HEK293 (cell line): ENCODE measurements at regions not wholly inside any gene's neighbourhood (a gene's known extent, or its start where the extent isn't known, plus 50 kb on each side); places are given as distances from the start of the nearest gene placed in this dataset.

Experiments
- CTCF ChIA-PET: fragments of 350-600 bp; formaldehyde crosslinking; extraction: SDS; loops from one replicate; lab custom pipeline; 2021; ENCODE audit warnings: antibody characterized with exemption; lab: Yijun Ruan, JAX
- POLR2A ChIA-PET: fragments of 300-600 bp; formaldehyde crosslinking; extraction: SDS; loops from one replicate; lab custom pipeline; 2020; ENCODE audit warnings: antibody characterized with exemption, inconsistent platforms; lab: Yijun Ruan, JAX
- H3K27ac ChIP-seq: fragments of 200-500 bp; sonication (Bioruptor generic); 2 replicates; pipeline ENCODE4 v1.5.1; 2014; ENCODE audit warnings: low read depth, low read length, control low read depth, inconsistent platforms; ENCODE audit errors: extremely low read depth
- H3K36me3 ChIP-seq, 2 experiments: fragments of 200-500 bp in 1 of 2; sonication (Bioruptor generic) in 1 of 2; 1 replicate in 1 of 2; 2 replicates in 1 of 2; pipeline ENCODE4 v1.5.1; 2014 to 2017; ENCODE audit warnings: inconsistent platforms in 2 of 2, low read length in 2 of 2; ENCODE audit not compliant: control insufficient read depth in 2 of 2, insufficient read depth in 1 of 2
- H3K4me1 ChIP-seq: fragments of 200-500 bp; sonication (Bioruptor generic); 2 replicates; pipeline ENCODE4 v1.5.1; 2014; ENCODE audit warnings: mild to moderate bottlenecking, low read length, inconsistent platforms; ENCODE audit not compliant: control insufficient read depth, insufficient read depth
- H3K4me3 ChIP-seq: 2 replicates; pipeline ENCODE4 v1.5.1; 2011; ENCODE audit warnings: low read depth, mild to moderate bottlenecking, control low read depth, low read length, moderate library complexity
- H3K9me3 ChIP-seq: fragments of 200-500 bp; sonication (Bioruptor generic); 2 replicates; pipeline ENCODE4 v1.5.1; 2014; ENCODE audit warnings: low read depth, low read length, inconsistent platforms; ENCODE audit not compliant: control insufficient read depth, insufficient read depth
- BCL11A ChIP-seq: fragments of 450-650 bp; formaldehyde crosslinking; IDR thresholded peaks from 2 replicates; pipeline ENCODE4 v1.5.1; 2016; ENCODE audit warnings: low read depth, missing biosample characterization, missing genetic modification characterization
- FEZF1 ChIP-seq: fragments of 450-650 bp; formaldehyde crosslinking; IDR thresholded peaks from 2 replicates; pipeline ENCODE4 v1.5.1; 2016; ENCODE audit warnings: missing biosample characterization, missing genetic modification characterization
- GLIS1 ChIP-seq: fragments of 450-650 bp; formaldehyde crosslinking; IDR thresholded peaks from 2 replicates; pipeline ENCODE4 v1.5.1; 2016; ENCODE audit warnings: missing biosample characterization, missing genetic modification characterization
- HOXC10 ChIP-seq: sonication (generic); formaldehyde crosslinking; IDR thresholded peaks from 2 replicates; pipeline ENCODE4 v1.8.1; 2023; ENCODE audit warnings: mild to moderate bottlenecking, missing genetic modification reagents
- KLF17 ChIP-seq: fragments of 450-650 bp; formaldehyde crosslinking; IDR thresholded peaks from 2 replicates; pipeline ENCODE4 v1.5.1; 2016; ENCODE audit warnings: missing biosample characterization, missing genetic modification characterization
- KLF7 ChIP-seq: fragments of 450-650 bp; formaldehyde crosslinking; IDR thresholded peaks from 2 replicates; pipeline ENCODE4 v1.5.1; 2016; ENCODE audit warnings: missing biosample characterization, missing genetic modification characterization, borderline replicate concordance
- MYNN ChIP-seq: fragments of 450-650 bp; formaldehyde crosslinking; IDR thresholded peaks from 2 replicates; pipeline ENCODE4 v1.5.1; 2016; ENCODE audit warnings: missing biosample characterization, missing genetic modification characterization, borderline replicate concordance
- MZF1 ChIP-seq: fragments of 450-650 bp; formaldehyde crosslinking; IDR thresholded peaks from 2 replicates; pipeline ENCODE4 v1.5.1; 2017; ENCODE audit warnings: missing biosample characterization, missing genetic modification characterization, borderline replicate concordance
- YY2 ChIP-seq: fragments of 450-650 bp; formaldehyde crosslinking; IDR thresholded peaks from 2 replicates; pipeline ENCODE4 v1.5.1; 2016; ENCODE audit warnings: missing biosample characterization, missing genetic modification characterization
- ZBTB17 ChIP-seq: fragments of 450-650 bp; formaldehyde crosslinking; IDR thresholded peaks from 2 replicates; pipeline ENCODE4 v1.5.1; 2016; ENCODE audit warnings: missing biosample characterization, missing genetic modification characterization
- ZFP3 ChIP-seq: fragments of 450-650 bp; formaldehyde crosslinking; IDR thresholded peaks from 2 replicates; pipeline ENCODE4 v1.5.1; 2016; ENCODE audit warnings: low read depth, missing biosample characterization, missing genetic modification characterization
- ZNF148 ChIP-seq: fragments of 450-650 bp; formaldehyde crosslinking; IDR thresholded peaks from 2 replicates; pipeline ENCODE4 v1.5.0; 2017; ENCODE audit warnings: missing biosample characterization, missing genetic modification characterization, borderline replicate concordance
- ZNF23 ChIP-seq: fragments of 450-650 bp; formaldehyde crosslinking; IDR thresholded peaks from 2 replicates; pipeline ENCODE4 v1.5.1; 2016; ENCODE audit warnings: missing biosample characterization, missing genetic modification characterization, borderline replicate concordance
- ZNF350 ChIP-seq: fragments of 450-650 bp; formaldehyde crosslinking; IDR thresholded peaks from 2 replicates; pipeline ENCODE4 v1.5.0; 2017; ENCODE audit warnings: missing biosample characterization, mild to moderate bottlenecking, missing genetic modification characterization
- ZNF37A ChIP-seq: fragments of 450-650 bp; IDR thresholded peaks from 2 replicates; pipeline ENCODE4 v1.5.1; 2018; ENCODE audit warnings: missing biosample characterization, missing genetic modification characterization
- ZNF416 ChIP-seq: fragments of 450-650 bp; formaldehyde crosslinking; IDR thresholded peaks from 2 replicates; pipeline ENCODE4 v1.5.1; 2016; ENCODE audit warnings: missing biosample characterization, missing genetic modification characterization
- ZNF426 ChIP-seq: fragments of 450-650 bp; formaldehyde crosslinking; IDR thresholded peaks from 2 replicates; pipeline ENCODE4 v1.5.1; 2017; ENCODE audit warnings: missing biosample characterization, missing genetic modification characterization, mild to moderate bottlenecking, inconsistent platforms, moderate library complexity
- ZNF521 ChIP-seq: fragments of 450-650 bp; formaldehyde crosslinking; IDR thresholded peaks from 2 replicates; pipeline ENCODE4 v1.5.1; 2017; ENCODE audit warnings: missing biosample characterization, mild to moderate bottlenecking, missing genetic modification characterization
- ZNF621 ChIP-seq: fragments of 450-650 bp; formaldehyde crosslinking; IDR thresholded peaks from 2 replicates; pipeline ENCODE4 v1.5.1; 2017; ENCODE audit warnings: missing biosample characterization, missing genetic modification characterization
- ZNF768 ChIP-seq: fragments of 450-650 bp; formaldehyde crosslinking; IDR thresholded peaks from 2 replicates; pipeline ENCODE4 v1.5.1; 2018; ENCODE audit warnings: missing biosample characterization, mild to moderate bottlenecking, missing genetic modification characterization
- ZSCAN18 ChIP-seq: fragments of 450-650 bp; formaldehyde crosslinking; IDR thresholded peaks from 2 replicates; pipeline ENCODE4 v1.5.1; 2016; ENCODE audit warnings: missing biosample characterization, missing genetic modification characterization
- TF ChIP-seq, protein P1 (sequence below): fragments of 450-650 bp; formaldehyde crosslinking; IDR thresholded peaks from 2 replicates; pipeline ENCODE4 v1.5.1; 2016; ENCODE audit warnings: missing biosample characterization, missing genetic modification characterization

DNA sequence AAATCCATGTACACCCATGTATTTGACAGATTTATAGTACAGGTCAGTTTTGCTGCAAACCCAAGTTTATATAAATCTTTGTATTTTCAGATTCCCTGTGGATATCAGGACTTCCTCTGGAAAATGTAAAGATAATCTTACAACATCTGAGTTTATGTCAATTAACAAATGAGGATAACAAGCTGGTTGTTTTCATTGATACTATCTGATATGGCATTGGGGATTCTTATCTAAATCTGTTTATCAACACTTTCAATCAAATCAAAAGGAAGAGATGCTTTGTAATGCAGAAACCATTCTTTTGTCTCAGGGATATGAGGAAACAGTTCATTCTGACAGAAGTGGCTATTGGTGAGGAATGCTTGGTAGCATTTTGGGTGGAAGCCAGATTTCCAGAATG lies 64.9 kb upstream of the FAM204A start (continued):
- TF ChIP-seq, protein P1, sequence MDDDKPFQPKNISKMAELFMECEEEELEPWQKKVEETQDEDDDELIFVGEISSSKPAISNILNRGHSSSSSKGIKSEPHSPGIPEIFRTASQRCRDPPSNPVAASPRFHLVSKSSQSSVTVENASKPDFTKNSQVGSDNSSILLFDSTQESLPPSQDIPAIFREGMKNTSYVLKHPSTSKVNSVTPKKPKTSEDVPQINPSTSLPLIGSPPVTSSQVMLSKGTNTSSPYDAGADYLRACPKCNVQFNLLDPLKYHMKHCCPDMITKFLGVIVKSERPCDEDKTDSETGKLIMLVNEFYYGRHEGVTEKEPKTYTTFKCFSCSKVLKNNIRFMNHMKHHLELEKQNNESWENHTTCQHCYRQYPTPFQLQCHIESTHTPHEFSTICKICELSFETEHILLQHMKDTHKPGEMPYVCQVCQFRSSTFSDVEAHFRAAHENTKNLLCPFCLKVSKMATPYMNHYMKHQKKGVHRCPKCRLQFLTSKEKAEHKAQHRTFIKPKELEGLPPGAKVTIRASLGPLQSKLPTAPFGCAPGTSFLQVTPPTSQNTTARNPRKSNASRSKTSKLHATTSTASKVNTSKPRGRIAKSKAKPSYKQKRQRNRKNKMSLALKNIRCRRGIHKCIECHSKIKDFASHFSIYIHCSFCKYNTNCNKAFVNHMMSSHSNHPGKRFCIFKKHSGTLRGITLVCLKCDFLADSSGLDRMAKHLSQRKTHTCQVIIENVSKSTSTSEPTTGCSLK (tag by site-specific recombination), result no peak
- TF ChIP-seq MZF1, result no peak

DNA sequence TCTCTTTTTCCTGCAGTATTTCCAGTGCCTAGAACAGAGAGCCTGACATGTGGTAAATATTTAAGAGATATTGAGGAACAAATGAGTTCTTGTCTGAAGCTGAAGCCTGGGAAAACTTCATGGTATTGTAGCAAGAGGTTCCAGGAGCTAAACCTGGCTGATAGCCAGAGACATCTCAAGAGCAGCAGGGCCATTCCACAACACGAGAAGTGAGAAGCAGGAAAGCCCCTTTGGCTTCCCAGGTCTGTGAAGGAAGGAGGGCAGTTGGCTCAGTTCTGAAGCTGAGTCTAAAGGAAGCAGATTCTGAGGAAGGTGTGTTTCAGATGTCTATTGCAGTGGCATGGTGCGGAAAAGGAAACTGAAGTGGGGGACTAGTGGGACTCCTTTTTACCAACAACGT lies 63.8 kb upstream of the FAM204A start:
- no peak overlapping the region for H3K27ac ChIP-seq
- POLR2A ChIA-PET, result no interaction called here

More for the DNA sequence above, 63.8 kb upstream of the FAM204A start:
- no peaks in the 10 kb centered on the region for H3K9me3 ChIP-seq
- TF ChIP-seq KLF17 (tag by site-specific recombination) (no peak), ZNF148 (no peak), GLIS1 (tag by site-specific recombination) (no peak), ZNF768 (tag by site-specific recombination) (no peak), ZNF426 (tag by site-specific recombination) (no peak), BCL11A (tag by site-specific recombination) (no peak), MYNN (tag by site-specific recombination) (no peak), ZNF23 (no peak), KLF7 (tag by site-specific recombination) (no peak), ZFP3 (no peak), ZNF37A (tag by site-specific recombination) (no peak), ZBTB17 (tag by site-specific recombination) (no peak), HOXC10 (CRISPR knock-in tag) (no peak), YY2 (tag by site-specific recombination) (no peak), ZNF521 (tag by site-specific recombination) (no peak), ZNF621 (no peak), ZSCAN18 (no peak), ZNF350 (tag by site-specific recombination) (no peak), FEZF1 (tag by site-specific recombination) (no peak), ZNF416 (no peak)
- TF ChIP-seq, all 188 proteins: peak for 0
- Histone ChIP-seq H3K36me3 (no peaks in the 10 kb centered on the region), H3K4me1 (no peaks in the 10 kb centered on the region), H3K4me3 (no peak overlapping the region)
- CTCF ChIA-PET, result interaction anchor here (0.6 kb wide), 3 partner anchors 13 to 1111 kb away, joined by 3 to 5 read pairs (median 4); no protein-coding TSS in a partner anchor
